HCT116 (cell line): ENCODE measurements at regions not wholly inside any gene's neighbourhood (a gene's known extent, or its start where the extent isn't known, plus 50 kb on each side); places are given as distances from the start of the nearest gene placed in this dataset.

Experiments used
- ATAC-seq: fragments of 200-7000 bp; cut with Tn5 transposase; 2 replicates; pipeline ENCODE4 v1.9.1; 2020; ENCODE audit warnings: mild to moderate bottlenecking, moderate library complexity
- BruUV-seq: library from RNA; stranded (reverse); fragments of 400-500 nt; replicated peaks from 2 replicates; lab custom pipeline; 2021; lab: Mats Ljungman, UMichigan
- CTCF ChIA-PET: fragments of 300-600 bp; sonication (Branson Sonifier 250); formaldehyde crosslinking; loops from one replicate; lab custom pipeline; 2021; ENCODE audit warnings: antibody characterized with exemption; lab: Charles Lee
- POLR2A ChIA-PET: fragments of 300-600, 350-600 bp; sonication (Branson Sonifier 250); formaldehyde crosslinking; loops from one replicate; lab custom pipeline; 2021; ENCODE audit warnings: antibody characterized with exemption; lab: Charles Lee
- RAD21 ChIA-PET, 2 experiments: fragments of 300-600 bp; sonication (Branson Sonifier 250); formaldehyde crosslinking; loops; one replicate each; lab custom pipeline; 2023; ENCODE audit warnings: low total read pairs in 2 of 2; ENCODE audit not compliant: uncharacterized antibody in 2 of 2, unreplicated experiment in 2 of 2, low non-redundant PET in 1 of 2; lab: Charles Lee
- DNase-seq: peaks from one replicate; pipeline ENCODE4 v3.0.0-alpha.2; 2010; ENCODE audit warnings: low read depth, low spot score
- H2AFZ ChIP-seq: fragments of 200-600 bp; shearing (Covaris generic), sonication (generic); 2 replicates; pipeline ENCODE4 v1.6.1; 2017; ENCODE audit warnings: low read depth, mixed run types, mixed read lengths, antibody characterized with exemption, low read length; ENCODE audit not compliant: poor library complexity, severe bottlenecking
- H3K27ac ChIP-seq: 2 replicates; pipeline ENCODE4 v1.5.1; 2012; ENCODE audit warnings: low read depth, low read length
- H3K27me3 ChIP-seq: fragments of 200-600 bp; sonication (generic); 2 replicates; pipeline ENCODE4 v1.6.1; 2016; ENCODE audit warnings: mixed run types, low read length, mixed read lengths; ENCODE audit not compliant: insufficient read depth
- H3K36me3 ChIP-seq, 2 experiments: fragments of 200-500 bp in 1 of 2; fragments of 200-600 bp in 1 of 2; sonication (Bioruptor generic) in 1 of 2; sonication (generic) in 1 of 2; 2 replicates each; pipeline versions ENCODE4 v1.5.1 to v1.6.1; 2014 to 2016; ENCODE audit warnings: low read length in 2 of 2, inconsistent platforms in 1 of 2, mixed read lengths in 1 of 2, mixed run types in 1 of 2; ENCODE audit not compliant: insufficient read depth in 2 of 2, control insufficient read depth in 1 of 2
- H3K4me1 ChIP-seq, 2 experiments: fragments of 200-600 bp in 1 of 2; sonication (generic) in 1 of 2; 2 replicates each; pipeline versions ENCODE4 v1.5.1 to v1.6.1; 2012 to 2017; ENCODE audit warnings: low read length in 2 of 2, inconsistent platforms in 1 of 2, mild to moderate bottlenecking in 1 of 2, mixed read lengths in 1 of 2, mixed run types in 1 of 2, moderate library complexity in 1 of 2; ENCODE audit not compliant: insufficient read depth in 2 of 2, control insufficient read depth in 1 of 2
- H3K4me2 ChIP-seq: fragments of 200-600 bp; sonication (generic); 2 replicates; pipeline ENCODE4 v1.6.1; 2017; ENCODE audit warnings: mixed run types, low read length, mixed read lengths
- H3K4me3 ChIP-seq, 2 experiments: fragments of 200-600 bp in 1 of 2; sonication (generic) in 1 of 2; replicated peaks in 1 of 2; 2 replicates each; pipeline ENCODE4 v1.5.1; 2011 to 2016; ENCODE audit warnings: low read length in 2 of 2, control low read depth in 1 of 2, low read depth in 1 of 2, mild to moderate bottlenecking in 1 of 2, mixed read lengths in 1 of 2, mixed run types in 1 of 2
- H3K79me2 ChIP-seq: fragments of 200-600 bp; sonication (generic); 2 replicates; pipeline ENCODE4 v1.6.1; 2017; ENCODE audit warnings: mild to moderate bottlenecking, mixed run types, low read length, moderate library complexity, mixed read lengths; ENCODE audit not compliant: insufficient read depth
- H3K9ac ChIP-seq: fragments of 200-600 bp; sonication (generic); 2 replicates; pipeline ENCODE4 v1.6.1; 2016; ENCODE audit warnings: low read length, mixed read lengths
- H3K9me2 ChIP-seq: fragments of 200-600 bp; sonication (generic), shearing (Covaris generic); 2 replicates; pipeline ENCODE4 v1.6.1; 2017; ENCODE audit warnings: mixed run types, mild to moderate bottlenecking, moderate library complexity; ENCODE audit not compliant: insufficient read depth
- H3K9me3 ChIP-seq, 2 experiments: fragments of 200-500 bp in 1 of 2; fragments of 200-600 bp in 1 of 2; sonication (Bioruptor generic) in 1 of 2; sonication (generic) in 1 of 2; 2 replicates each; pipeline ENCODE4 v1.6.1; 2014 to 2017; ENCODE audit warnings: low read length in 2 of 2, mixed read lengths in 2 of 2, inconsistent platforms in 1 of 2, low read depth in 1 of 2, mild to moderate bottlenecking in 1 of 2, mixed run types in 1 of 2, moderate library complexity in 1 of 2; ENCODE audit not compliant: control insufficient read depth in 1 of 2, insufficient read depth in 1 of 2
- H4K20me1 ChIP-seq: fragments of 200-600 bp; sonication (generic), shearing (Covaris generic); 2 replicates; pipeline ENCODE4 v1.6.1; 2017; ENCODE audit warnings: mixed run types, mild to moderate bottlenecking, moderate library complexity; ENCODE audit not compliant: insufficient read depth
- ELF1 ChIP-seq: IDR thresholded peaks from 2 replicates; pipeline ENCODE4 v1.6.1; 2012; ENCODE audit warnings: low read depth, borderline replicate concordance
- EZH2phosphoT487 ChIP-seq: fragments of 200-600 bp; IDR thresholded peaks from 2 replicates; pipeline ENCODE4 v1.6.1; 2018; ENCODE audit warnings: antibody characterized with exemption, borderline replicate concordance
- SRF ChIP-seq: IDR thresholded peaks from 2 replicates; pipeline ENCODE4 v1.6.1; 2012; ENCODE audit warnings: low read depth
- ZFX ChIP-seq: fragments of 450-650 bp; IDR thresholded peaks from 2 replicates; pipeline ENCODE4 v1.6.1; 2017
- ZNF274 ChIP-seq: fragments of 200-500 bp; sonication (Bioruptor generic); IDR thresholded peaks from 2 replicates; pipeline ENCODE4 v1.6.1; 2014; ENCODE audit warnings: mild to moderate bottlenecking, low read depth, low read length, inconsistent platforms
- intact Hi-C: fragments of 100-400 bp; cut with micrococcal nuclease; formaldehyde crosslinking; loops from 2 replicates; pipeline ENCODE4 v1.10.0; 2022
- TF ChIP-seq, protein P1 (sequence below): IDR thresholded peaks from 2 replicates; pipeline ENCODE4 v1.6.1; 2012; ENCODE audit warnings: low read depth
- TF ChIP-seq, protein P2 (sequence below): IDR thresholded peaks from 2 replicates; pipeline ENCODE4 v1.6.1; 2011; ENCODE audit warnings: mild to moderate bottlenecking, low read length, moderate library complexity; ENCODE audit not compliant: insufficient replicate concordance; ENCODE audit errors: extremely low read depth

DNA sequence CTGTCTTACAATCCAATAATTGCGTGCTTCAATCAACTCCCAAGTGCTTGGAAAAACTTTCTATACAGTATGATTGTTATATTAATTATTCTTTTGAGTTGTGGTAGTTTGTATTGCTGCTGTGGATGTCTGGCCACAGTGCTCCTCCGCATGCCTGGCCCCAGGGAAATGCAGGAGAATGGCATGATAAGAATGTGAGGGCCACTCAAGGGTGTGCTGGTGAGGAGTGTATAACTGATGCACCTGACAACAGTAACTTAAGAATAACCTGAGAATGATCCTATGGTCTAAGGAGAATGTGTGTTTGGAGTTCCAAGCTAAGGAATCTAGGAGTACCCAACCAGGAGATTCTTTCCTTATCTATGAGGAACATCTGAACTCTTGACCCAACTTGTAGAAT is 152.9 kb upstream of the APC start:
- no peaks in the 10 kb centered on the region for H3K9me3 ChIP-seq
- H3K4me1 ChIP-seq, result no peaks in the 10 kb centered on the region
- intact Hi-C loops, result no loop called here
- no peak for TF ChIP-seq SRF
- TF ChIP-seq EZH2phosphoT487, result no peak
- TF ChIP-seq, protein P1, sequence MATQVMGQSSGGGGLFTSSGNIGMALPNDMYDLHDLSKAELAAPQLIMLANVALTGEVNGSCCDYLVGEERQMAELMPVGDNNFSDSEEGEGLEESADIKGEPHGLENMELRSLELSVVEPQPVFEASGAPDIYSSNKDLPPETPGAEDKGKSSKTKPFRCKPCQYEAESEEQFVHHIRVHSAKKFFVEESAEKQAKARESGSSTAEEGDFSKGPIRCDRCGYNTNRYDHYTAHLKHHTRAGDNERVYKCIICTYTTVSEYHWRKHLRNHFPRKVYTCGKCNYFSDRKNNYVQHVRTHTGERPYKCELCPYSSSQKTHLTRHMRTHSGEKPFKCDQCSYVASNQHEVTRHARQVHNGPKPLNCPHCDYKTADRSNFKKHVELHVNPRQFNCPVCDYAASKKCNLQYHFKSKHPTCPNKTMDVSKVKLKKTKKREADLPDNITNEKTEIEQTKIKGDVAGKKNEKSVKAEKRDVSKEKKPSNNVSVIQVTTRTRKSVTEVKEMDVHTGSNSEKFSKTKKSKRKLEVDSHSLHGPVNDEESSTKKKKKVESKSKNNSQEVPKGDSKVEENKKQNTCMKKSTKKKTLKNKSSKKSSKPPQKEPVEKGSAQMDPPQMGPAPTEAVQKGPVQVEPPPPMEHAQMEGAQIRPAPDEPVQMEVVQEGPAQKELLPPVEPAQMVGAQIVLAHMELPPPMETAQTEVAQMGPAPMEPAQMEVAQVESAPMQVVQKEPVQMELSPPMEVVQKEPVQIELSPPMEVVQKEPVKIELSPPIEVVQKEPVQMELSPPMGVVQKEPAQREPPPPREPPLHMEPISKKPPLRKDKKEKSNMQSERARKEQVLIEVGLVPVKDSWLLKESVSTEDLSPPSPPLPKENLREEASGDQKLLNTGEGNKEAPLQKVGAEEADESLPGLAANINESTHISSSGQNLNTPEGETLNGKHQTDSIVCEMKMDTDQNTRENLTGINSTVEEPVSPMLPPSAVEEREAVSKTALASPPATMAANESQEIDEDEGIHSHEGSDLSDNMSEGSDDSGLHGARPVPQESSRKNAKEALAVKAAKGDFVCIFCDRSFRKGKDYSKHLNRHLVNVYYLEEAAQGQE, result no peak
- no peak for TF ChIP-seq ELF1
- no peak for TF ChIP-seq ZNF274
- TF ChIP-seq, protein P2, sequence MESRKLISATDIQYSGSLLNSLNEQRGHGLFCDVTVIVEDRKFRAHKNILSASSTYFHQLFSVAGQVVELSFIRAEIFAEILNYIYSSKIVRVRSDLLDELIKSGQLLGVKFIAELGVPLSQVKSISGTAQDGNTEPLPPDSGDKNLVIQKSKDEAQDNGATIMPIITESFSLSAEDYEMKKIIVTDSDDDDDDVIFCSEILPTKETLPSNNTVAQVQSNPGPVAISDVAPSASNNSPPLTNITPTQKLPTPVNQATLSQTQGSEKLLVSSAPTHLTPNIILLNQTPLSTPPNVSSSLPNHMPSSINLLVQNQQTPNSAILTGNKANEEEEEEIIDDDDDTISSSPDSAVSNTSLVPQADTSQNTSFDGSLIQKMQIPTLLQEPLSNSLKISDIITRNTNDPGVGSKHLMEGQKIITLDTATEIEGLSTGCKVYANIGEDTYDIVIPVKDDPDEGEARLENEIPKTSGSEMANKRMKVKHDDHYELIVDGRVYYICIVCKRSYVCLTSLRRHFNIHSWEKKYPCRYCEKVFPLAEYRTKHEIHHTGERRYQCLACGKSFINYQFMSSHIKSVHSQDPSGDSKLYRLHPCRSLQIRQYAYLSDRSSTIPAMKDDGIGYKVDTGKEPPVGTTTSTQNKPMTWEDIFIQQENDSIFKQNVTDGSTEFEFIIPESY, result no peak
- no peak for TF ChIP-seq ZFX
- ChIA-PET CTCF (no interaction called here), POLR2A (no interaction called here), RAD21 (no interaction called here)
- H3K9ac ChIP-seq, result no peak overlapping the region
- no TSS peak for BruUV-seq
- DNase-seq, result no peak
- H3K79me2 ChIP-seq, result no peaks in the 10 kb centered on the region
- no peaks in the 10 kb centered on the region for H3K36me3 ChIP-seq
- H3K4me3 ChIP-seq, result no peak overlapping the region
- H3K27me3 ChIP-seq, result no peaks in the 10 kb centered on the region
- H3K9me2 ChIP-seq, result no peaks in the 10 kb centered on the region
- H4K20me1 ChIP-seq, result no peaks in the 10 kb centered on the region
- no peak overlapping the region for H3K4me2 ChIP-seq
- no peak for ATAC-seq
- H3K27ac ChIP-seq, result no peak overlapping the region
- H2AFZ ChIP-seq, result no peak overlapping the region
